HG03097 (cell line): ENCODE measurements at regions not wholly inside any gene's neighbourhood (a gene's known extent, or its start where the extent isn't known, plus 50 kb on each side); places are given as distances from the start of the nearest gene placed in this dataset.
"Not testable (repeated sequence)": the region's sequence is repeated elsewhere in the genome, so short reads cannot be mapped to it uniquely, and the experiment has no call there.

Experiments used
- ATAC-seq: cut with Tn5 transposase; IDR thresholded peaks from one replicate; pipeline ENCODE4 v1.9.1; 2021; ENCODE audit not compliant: unreplicated experiment, low FRiP score

DNA sequence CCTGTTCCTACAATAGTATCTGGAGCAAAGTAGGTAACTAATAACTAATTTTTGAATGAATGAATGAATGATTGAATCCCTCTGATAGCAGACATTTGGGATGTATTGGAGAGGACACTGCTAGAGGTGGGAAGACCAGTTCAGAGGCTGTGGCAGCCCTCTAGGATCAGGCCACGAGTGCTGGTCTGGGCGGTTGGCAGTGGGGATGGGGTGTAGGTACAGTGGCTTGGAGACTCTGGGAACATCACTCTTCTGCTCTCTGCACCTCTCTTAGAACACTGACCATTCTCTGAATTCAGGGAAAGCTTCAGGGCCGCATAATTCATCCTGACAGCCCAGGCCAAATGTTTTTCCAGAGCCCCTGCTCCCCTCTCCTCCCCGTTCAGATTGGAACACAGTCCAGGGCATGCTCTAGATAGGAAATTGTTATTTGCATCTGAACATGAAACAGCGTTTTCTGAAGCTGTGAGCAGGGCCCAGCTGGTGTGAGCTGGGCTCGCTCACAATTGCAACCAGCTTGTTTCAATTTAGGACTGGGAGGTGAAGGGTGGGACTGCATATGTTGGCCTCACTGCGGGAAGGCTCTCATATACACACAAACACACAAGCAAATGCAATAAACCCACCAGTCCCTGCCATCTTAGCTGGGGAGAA is 253.1 kb upstream of the USP24 start:
- ATAC-seq = no peak

DNA sequence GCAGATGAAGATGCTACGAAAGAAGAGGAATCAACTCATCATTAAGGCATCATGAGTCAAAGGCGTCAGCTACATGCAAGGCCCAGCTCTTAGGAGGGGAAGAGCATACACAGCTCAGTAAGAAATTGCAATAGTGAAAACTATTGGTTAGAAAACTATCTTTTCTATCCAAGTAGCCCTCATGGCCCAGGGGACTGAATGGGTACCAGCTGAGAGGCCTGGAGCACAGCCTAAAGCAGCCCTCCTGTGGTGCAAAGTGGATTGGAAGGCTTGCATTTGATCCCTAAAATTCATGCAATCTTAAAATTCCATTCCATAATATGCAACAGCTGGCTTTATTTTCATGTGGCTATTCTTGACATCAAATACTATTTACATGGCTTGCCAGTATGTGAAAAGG is 251.8 kb upstream of the USP24 start:
- no peak for ATAC-seq

DNA sequence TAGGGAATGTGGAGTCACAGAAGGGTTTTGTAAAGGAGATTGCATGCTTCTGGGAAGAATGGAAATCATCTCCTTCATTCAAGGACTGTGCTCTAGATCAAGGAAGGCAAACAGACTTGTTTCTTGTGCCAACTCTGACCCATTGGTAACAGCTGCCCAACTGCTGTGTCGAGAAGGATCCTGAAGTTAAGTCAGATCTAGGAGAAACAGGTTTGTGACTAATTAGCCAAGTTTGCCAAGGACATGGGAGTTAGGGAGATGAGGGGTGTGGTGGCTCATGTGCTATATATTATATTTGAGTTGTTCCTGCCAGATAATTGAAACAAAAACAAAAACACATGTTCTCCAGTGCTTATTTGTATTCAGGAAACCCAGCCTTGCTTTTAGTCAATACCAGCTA is 251.2 kb upstream of the USP24 start:
- ATAC-seq = no peak

DNA sequence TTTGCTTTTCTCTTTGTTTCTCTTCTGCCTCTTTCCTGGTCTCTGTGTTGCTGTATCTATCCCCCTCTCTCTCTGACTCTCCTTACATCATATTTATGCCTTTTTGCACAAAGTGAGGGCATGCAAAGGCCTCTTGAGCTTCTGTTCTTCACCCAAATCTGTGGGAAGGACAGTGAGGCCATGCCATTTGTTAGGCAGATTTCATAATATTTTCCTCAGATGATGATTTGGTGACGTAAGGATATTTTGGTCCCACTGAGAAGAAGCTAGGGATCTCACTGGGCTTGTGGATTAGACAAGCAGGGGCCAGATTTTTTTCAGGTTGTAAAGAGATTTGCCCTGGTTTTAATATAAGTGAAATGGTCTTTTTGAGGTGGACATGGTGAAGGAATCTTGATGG is 249.4 kb upstream of the USP24 start:
- no peak for ATAC-seq

DNA sequence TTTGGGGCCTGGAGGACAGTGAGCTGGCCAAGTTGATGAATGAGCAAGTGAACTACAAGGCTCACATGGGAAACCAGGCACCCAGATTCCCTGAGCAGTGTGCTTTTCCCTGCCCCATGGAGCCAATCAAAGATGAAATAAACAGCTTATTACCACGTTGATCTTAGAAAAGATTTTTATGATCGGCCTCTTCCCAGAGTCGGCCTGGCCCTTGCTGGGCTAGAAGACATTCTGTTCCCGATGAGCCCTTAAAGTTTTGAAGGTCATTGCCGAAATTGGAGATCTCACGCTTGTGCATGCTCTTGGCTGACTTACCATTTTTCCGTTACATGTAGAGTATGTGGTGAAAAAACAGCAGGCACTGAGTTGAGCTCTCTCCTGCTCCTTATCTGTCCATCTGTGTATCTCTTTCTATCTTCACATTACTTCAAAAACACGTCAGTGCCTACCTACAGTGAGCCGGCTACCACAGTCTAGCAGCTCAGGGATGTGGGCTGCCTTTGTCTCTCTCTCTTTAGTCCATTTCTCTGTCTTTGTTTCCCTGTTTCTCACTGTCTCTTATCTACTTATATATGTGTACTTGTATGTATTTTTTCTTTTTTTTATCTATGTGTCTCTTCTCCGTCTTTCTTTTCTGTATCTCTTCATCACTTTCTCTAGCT is 248.8 kb upstream of the USP24 start:
- ATAC-seq = no peak

DNA sequence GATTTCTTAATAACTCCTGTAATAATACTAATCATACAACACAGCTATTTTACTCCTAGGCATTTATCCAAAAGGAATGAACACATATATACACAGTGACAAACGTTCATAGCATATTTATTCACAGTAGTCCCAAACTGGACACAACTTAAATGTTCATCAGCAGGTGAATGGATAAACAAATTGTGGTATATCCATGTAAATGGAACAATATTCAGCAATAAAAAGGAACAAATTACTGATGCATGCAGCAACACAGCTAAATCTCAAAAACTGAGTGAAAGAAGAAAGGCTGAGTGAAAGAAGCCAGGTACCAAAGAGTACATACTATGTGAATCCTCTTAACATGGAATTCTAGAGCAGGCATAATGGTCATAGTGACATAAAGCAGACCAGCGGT is 242.7 kb upstream of the USP24 start:
- ATAC-seq = no peak

DNA sequence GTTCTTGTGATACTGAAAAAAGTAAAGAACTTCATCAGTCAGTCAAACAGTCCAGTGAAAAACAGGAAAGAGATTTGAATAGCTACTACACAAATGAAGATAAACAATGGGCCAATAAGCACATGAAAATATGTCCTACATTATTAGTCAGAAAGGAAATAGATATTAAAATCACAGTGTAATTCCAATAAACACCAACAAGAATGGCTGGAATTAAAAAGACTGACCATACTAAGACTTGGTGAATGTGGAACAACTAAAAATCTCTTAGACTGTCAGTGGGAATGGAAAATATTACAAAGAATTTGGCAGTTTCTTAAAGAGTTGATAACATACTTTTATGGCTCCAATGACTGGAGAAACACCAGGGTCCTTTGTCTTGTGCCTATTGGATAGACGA is 241.8 kb upstream of the USP24 start:
- ATAC-seq = no peak

DNA sequence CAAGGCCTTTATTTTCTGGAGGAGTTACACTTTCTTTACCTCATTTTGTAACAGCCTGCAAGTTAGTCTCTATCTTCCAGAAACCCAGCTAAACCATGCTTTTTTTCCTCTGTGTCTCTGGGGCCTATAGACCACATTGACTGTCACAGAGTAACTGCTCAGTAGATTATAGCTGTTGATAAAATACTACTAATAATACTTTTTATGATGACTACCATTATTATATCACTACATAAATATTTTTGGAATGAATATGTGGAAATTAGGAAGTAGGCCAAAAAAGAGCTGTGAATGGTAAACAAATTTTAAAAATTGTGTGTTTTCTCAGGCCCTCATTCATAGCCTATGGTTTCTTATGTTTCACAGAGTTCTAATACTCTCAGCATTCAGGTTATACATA is 233.1 kb upstream of the USP24 start:
- no peak for ATAC-seq

DNA sequence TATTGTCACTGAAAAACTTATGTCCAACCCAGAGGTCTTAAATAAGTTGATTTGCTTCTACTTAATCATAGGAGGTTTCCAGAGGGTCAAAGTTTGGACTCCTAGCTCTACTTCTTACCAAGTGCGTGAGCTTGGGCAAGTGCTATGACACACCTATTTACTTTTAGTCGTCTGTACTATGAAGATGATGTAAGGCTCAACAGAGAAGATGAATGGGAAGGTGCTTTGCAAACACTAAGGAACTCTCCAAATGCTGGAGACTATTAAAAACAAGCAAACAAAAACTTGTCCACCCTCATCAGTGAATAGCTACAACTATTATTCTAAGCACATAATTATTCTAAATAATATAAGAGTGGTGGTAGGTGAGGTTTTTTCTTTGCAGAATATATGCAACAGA is 232.3 kb upstream of the USP24 start:
- no peak for ATAC-seq

DNA sequence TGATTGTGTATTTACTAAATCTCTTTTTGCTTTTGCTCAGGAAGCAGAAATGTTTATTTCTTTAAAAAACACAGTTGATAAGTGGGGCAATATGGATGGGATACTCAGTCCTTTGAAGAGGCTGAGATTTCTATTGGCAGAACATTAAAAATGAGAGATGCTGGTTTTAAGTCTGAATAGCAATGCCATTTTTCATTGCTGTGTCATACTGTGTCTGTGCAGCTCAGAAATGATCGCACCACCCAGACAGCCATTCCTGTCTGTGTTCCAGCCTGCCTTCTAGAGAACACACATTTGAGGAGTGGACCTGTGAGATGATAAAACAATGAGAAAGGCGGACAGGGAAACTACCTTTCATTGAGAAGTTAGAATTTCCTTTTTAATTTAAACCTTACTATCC is 231.2 kb upstream of the USP24 start:
- no peak for ATAC-seq

DNA sequence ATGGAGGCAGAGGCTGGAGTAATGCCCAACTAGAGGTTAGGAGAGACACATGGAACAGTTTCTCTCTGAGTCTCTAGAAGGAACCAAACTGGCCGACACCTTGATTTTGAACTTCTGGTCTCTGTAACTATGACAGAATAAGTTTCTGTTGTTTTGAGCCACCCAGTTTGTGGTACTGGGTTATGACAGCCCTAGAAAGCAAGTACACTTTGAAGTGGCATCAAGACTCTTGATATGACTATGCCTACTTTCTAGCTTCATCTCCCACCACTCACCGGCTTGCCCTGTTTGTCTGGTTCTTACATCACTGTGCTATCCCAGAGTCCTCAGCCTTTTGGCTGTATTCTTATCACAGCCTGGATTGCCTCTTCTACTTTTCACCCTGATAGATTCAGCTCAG is 230.3 kb upstream of the USP24 start:
- peak; percentile 73 for ATAC-seq

DNA sequence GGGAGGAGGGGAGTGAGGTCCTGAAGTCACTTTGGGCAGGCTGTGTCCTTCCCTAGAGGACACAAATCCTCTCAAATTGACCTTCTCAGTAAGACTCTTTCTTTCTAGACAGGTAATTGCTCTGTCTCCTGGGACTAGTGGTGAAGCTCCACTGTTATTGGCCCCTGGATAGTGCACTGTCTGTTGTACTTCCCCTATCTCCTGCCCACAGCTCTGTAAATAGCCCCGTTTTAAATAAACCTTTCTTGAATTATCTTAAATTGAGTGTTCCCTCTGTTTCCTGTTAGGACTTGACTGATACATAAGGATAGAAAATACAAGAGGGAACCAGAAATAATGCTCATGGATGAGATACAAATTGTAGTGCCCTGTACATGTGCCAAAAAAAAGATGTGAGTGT is 229.5 kb upstream of the USP24 start:
- ATAC-seq = no peak

DNA sequence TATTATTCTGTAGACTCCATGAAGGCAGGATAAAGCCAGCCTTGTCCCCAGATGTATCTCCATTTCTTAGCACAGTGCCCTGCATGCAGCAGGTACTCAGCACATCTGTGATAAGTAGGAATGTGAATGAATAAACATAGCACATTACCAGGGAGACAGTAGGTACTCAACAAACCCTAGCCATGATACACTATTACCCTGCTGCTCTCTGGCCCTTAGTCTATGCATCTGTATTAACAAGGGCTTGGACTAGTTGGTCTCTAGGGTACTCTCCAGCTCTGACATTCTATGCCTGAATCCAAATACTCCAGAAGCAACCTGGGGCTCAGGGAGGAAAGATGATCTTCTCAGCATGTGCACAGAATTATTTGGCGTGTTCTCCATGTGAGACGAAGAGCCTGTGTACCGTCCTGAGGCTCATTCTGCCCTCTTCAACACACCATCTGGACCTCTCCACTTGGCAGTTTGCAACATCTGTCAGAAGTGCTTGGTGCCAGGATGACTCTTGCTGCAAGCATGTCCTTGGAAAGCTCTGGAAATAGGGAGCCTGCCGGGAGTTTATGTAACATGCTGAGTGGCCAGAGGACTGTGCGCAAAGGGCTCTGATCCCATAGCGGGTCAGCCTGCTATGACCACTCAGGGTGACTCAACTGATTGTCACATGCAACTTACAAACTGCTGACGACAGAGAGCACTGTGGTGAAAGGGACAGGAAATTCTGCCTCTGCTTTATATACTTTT is 228.2 kb upstream of the USP24 start:
- no peak for ATAC-seq

DNA sequence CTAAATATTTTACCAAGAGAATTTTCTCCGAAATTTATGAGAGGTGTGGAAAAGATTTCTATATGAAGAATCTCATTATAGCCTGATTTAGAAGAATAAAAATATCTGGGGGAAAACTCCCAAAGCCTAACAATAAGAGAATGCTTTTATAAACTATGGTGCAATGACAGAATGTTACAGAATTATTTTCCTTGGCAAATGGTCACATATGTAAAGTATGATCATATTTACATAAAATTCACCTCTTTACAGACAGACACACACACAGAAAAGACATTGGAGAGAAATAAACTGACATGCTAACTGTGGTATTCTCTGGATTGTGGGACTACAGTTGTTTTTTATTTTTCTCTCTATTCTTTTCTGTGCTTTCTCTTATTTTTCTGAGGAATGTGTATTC is 226.3 kb upstream of the USP24 start:
- ATAC-seq = no peak

DNA sequence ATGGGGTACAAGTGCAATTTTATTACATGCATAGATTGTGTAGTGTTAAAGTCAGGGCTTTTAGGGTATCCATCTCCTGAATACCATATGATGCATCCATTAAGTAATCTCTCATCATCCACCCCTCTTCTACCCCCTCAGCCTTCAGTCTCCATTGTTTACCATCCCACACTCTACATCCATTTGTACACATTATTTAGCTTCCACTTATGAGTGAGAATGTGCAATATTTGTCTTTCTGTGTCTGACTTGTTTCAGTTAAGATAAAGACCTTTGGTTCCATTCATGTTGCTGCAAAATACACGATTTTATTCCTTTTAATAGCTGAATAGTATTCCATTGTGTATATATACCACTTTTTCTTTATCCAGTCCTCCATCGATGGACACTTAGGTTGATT is 222.5 kb upstream of the USP24 start:
- no peak for ATAC-seq

DNA sequence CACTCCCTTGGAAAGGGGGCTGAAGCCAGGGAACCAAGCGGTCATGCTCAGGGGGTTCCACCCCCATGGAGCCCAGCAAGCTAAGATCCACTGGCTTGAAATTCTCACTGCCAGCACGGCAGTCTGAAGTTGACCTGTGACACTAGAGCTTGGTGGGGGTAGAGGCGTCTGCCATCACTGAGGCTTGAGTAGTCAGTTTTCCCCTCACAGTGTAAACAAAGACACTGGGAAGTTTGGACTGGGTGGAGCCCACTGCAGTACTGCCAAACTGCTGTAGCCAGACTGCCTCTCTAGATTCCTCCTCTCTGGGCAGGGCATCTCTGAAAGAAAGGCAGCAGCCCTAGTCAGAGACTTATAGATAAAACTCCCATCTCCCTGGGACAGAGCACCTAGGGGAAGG is 215.6 kb upstream of the USP24 start:
- not testable (repeated sequence) for ATAC-seq

DNA sequence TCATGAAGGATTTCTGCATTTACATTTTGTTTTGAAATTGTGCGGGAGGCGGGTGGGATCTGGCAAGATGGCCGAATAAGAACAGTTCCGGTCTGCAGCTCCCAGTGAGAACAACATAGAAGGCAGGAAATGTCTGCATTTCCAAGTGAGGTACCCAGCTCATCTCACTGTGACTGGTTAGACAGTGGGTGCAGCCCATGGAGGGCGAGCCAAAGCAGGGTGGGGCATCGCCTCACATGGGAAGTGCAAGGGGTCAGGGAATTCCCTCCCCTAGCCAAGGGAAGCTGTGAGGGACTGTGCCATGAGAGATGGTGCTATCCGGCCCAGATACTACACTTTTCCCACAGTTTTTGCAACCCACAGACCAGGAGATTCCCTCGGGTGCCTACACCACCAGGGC is 215.0 kb upstream of the USP24 start:
- ATAC-seq = not testable (repeated sequence)

DNA sequence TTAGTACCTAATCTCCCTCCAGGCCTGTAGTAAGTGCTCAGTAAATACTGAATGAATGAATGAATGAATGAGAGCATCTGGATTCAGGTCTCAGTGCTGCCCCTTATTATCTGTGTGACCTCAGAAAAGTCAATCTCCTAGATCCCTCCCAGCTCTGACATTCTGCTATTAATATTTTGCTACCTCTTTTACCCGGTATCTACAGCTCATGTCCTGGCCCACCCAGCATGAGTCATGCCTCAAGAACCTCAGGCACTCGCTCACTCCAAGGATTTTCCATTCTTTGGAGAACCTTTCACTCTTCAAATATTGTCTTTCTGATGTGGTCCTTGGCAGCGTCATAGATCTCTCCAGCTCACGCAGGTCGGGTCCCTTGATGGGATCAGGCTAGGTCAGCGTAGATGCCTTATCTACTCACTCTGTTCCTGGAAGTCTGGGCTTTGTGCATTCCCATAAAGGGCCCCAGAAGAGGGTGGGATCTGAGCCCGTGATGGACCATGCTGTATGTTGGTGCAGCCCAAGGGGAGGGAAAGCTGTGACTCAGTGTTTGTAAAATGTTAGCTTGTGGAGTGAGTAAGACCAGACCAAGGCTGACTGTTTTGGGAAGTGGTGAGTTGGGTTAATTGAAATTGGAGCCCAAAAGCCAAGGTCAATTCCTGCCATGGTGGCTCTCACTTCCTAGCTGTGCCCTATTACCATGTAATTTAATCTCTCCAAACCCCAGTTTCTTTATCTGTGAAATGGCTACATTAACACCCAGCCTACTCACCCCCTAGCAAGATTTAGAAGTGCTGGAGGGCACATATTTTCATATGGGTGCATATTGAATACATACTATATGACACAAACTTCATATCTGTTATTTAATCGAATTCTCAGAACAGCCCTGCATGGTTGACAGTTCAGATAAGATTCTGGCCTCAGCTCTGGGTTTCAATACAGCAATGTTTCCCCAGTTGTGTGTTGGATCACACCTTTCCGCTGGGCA is 214.1 kb upstream of the USP24 start:
- ATAC-seq = no peak

DNA sequence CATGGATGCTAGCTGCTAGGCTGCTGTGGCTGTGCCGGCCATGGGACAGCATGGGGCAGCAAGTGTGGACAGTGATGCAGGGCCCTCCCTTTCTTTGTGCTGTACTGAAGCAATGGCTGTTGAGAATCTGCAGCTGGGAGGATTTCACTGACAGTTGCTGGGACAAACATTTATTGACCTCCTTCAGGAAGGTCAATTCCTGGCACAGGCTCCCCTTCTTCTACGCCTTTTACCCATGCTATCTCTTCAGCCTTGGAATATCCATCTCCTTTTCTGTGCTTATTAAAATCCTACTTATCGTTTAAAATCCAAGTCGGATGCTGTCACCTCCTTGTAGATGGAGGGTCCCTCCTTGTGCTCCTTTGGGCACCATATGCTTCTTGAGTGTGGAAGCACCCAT is 213.1 kb upstream of the USP24 start:
- no peak for ATAC-seq

DNA sequence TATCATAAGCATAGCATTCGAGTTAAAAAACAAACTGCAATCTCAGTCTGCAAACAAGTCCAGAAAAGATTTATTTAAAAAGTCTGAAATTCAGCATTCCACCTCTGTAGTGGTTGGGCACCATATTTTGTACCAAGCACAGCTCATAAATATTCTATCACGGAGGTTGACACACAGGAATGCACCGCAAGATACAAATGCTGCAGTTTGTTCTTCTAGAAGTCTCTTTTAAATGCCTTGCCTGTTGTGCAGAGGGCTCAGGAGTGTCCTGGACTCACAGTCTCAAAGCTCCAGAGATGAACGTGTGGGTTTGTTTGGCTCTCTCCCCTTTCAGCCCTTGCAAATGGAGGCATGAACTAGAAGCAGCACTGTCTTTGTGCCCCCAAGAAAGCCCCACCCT is 212.4 kb upstream of the USP24 start:
- no peak for ATAC-seq

DNA sequence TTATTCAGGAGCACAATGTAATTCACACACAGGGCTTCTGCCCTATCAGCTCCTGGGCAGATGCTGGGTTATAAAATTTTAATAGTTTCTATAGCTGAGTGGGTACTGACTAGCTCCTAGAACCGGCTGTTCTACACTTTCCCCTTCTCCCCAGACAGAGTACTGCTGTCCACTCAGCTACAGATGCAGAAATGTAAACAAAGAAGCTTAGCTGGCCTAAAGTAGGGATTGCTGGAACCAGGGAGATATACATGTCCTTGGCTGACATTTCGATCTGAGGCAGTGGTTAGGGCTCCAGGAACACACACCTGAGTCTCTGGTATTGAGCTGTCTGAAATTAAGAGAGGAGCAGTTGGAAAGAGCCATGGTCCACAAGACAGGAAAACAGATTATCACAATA is 211.5 kb upstream of the USP24 start:
- ATAC-seq = no peak
